Suprapubic skin (tissue), 4 donors: ENCODE measurements at regions not wholly inside any gene's neighbourhood (a gene's known extent, or its start where the extent isn't known, plus 50 kb on each side); places are given as distances from the start of the nearest gene placed in this dataset.

Experiments
- DNase-seq, 2 donors: peaks; one replicate each; pipeline ENCODE4 v3.0.0-alpha.2; 2019; ENCODE audit warnings: low spot score in 2 of 2
- H3K27ac ChIP-seq: fragments of 200-600 bp; sonication (generic); one replicate; pipeline ENCODE4 v1.5.1; 2019
- H3K27me3 ChIP-seq: fragments of 200-600 bp; sonication (generic); one replicate; pipeline ENCODE4 v1.5.1; 2019
- H3K36me3 ChIP-seq: fragments of 200-600 bp; sonication (generic); one replicate; pipeline ENCODE4 v1.5.1; 2019
- H3K4me1 ChIP-seq: fragments of 200-600 bp; sonication (generic); one replicate; pipeline ENCODE4 v1.5.1; 2019
- H3K4me3 ChIP-seq: fragments of 200-600 bp; sonication (generic); one replicate; pipeline ENCODE4 v1.5.1; 2019; ENCODE audit warnings: mild to moderate bottlenecking
- H3K9me3 ChIP-seq: fragments of 200-600 bp; sonication (generic); one replicate; pipeline ENCODE4 v1.5.1; 2019
- EP300 ChIP-seq: sonication (generic); formaldehyde crosslinking; IDR thresholded peaks from one replicate; pipeline ENCODE4 v1.6.1; 2017; ENCODE audit warnings: antibody characterized with exemption
- POLR2A ChIP-seq, 2 donors: fragments of 450-650 bp; IDR thresholded peaks; one replicate each; pipeline ENCODE4 v1.6.1; 2017; ENCODE audit warnings: antibody characterized with exemption in 2 of 2, mild to moderate bottlenecking in 2 of 2, moderate library complexity in 2 of 2
- POLR2AphosphoS5 ChIP-seq, 3 donors: sonication (generic); formaldehyde crosslinking; IDR thresholded peaks; one replicate each; pipeline ENCODE4 v1.6.1; 2017; ENCODE audit warnings: antibody characterized with exemption in 3 of 3
- WGBS: methylation state at CpG from one replicate; pipeline ENCODE4 v1.1.5; 2018; 5-methylcytosine and 5-hydroxymethylcytosine counted together
- TF ChIP-seq, protein P1 (sequence below), 2 donors: fragments of 200-600 bp in 1 of 2; fragments of 450-650 bp in 1 of 2; sonication (generic) in 1 of 2; IDR thresholded peaks; one replicate each; pipeline ENCODE4 v1.5.1; 2016 to 2019; ENCODE audit warnings: antibody characterized with exemption in 2 of 2, mild to moderate bottlenecking in 1 of 2, moderate library complexity in 1 of 2

DNA sequence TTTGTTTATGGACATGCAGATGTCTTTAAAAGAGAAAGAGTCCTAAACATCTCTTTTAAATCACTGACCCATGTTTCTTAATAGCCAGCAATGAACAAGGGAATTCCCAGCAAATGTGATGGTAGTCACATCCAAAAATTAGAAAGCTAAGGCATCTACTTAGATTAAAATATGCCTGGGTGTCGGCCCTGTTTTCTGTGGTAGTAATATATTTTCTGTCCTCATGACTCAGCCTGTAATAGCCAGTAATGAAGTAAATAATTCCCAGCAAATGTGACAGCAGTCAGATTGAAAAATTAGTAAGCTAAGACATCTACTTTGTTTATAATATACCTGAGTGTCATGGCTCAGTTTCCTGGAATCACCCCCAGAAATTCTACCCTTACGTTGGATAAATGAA is 60.6 kb upstream of the MYRIP start:
- DNase-seq: no peak
- Histone ChIP-seq H3K27me3 (no peaks in the 10 kb centered on the region), H3K27ac (no peak overlapping the region), H3K4me1 (no peaks in the 10 kb centered on the region), H3K9me3 (no peaks in the 10 kb centered on the region), H3K4me3 (no peak overlapping the region), H3K36me3 (no peaks in the 10 kb centered on the region)
- WGBS: 63% methylated on average over 2 of the region's 2 CpGs
- TF ChIP-seq, protein P1, sequence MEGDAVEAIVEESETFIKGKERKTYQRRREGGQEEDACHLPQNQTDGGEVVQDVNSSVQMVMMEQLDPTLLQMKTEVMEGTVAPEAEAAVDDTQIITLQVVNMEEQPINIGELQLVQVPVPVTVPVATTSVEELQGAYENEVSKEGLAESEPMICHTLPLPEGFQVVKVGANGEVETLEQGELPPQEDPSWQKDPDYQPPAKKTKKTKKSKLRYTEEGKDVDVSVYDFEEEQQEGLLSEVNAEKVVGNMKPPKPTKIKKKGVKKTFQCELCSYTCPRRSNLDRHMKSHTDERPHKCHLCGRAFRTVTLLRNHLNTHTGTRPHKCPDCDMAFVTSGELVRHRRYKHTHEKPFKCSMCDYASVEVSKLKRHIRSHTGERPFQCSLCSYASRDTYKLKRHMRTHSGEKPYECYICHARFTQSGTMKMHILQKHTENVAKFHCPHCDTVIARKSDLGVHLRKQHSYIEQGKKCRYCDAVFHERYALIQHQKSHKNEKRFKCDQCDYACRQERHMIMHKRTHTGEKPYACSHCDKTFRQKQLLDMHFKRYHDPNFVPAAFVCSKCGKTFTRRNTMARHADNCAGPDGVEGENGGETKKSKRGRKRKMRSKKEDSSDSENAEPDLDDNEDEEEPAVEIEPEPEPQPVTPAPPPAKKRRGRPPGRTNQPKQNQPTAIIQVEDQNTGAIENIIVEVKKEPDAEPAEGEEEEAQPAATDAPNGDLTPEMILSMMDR (IDR thresholded peaks at IDR 0.05): no peak
- TF ChIP-seq POLR2A (IDR thresholded peaks at IDR 0.05) (no peak), POLR2AphosphoS5 (IDR thresholded peaks at IDR 0.05) (no peak), EP300 (no peak)

DNA sequence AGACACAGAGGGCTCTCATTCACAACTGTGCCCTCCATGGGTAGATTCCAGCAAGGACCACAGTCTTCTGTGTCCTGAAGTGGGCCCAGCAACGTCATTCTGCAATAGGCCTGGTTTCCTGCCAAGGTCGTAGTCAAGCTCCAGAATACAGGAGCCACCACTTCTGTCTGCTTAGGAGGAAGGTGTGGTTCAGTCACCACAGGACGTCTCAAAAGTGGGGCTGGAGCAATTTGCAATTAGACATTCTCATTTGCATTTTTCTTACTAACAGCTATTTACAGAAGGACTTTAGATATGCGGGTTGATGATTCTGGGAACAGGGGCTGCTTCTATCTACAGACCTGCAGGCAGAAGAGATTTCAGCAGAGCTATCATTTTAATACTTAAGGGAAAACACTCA is 58.7 kb upstream of the MYRIP start:
- H3K27ac ChIP-seq: no peak overlapping the region
- H3K4me1 ChIP-seq: no peaks in the 10 kb centered on the region
- no peaks in the 10 kb centered on the region for H3K36me3 ChIP-seq
- H3K4me3 ChIP-seq: no peak overlapping the region
- WGBS: 54% methylated on average over 4 of the region's 4 CpGs
- H3K27me3 ChIP-seq: no peaks in the 10 kb centered on the region
- H3K9me3 ChIP-seq: no peaks in the 10 kb centered on the region
- TF ChIP-seq EP300 (no peak), POLR2AphosphoS5 (IDR thresholded peaks at IDR 0.05) (no peak), POLR2A (IDR thresholded peaks at IDR 0.05) (no peak)
- TF ChIP-seq, protein P1 (IDR thresholded peaks at IDR 0.05): no peak
- DNase-seq: no peak

DNA sequence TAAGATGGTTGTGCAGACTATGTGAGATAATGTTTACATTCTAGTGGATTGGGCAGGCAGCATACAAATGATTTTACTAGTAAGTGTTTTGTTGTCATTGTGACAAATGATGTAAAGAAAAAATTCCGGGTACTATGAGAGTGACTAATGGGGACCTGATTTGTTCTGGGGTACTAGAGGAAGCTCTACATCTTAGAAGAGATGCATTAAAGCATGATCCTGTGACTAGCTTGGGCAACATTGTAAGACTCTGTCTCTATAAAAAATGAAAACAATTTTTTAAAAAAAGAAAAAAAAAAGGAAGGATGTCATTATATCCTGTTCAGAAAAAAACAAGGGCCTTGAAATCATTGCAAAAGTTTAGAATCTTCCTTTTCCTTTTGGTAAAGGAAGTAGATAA is 58.1 kb upstream of the MYRIP start:
- Histone ChIP-seq H3K4me3 (no peak overlapping the region), H3K27ac (no peak overlapping the region), H3K36me3 (no peaks in the 10 kb centered on the region), H3K9me3 (no peaks in the 10 kb centered on the region), H3K4me1 (no peaks in the 10 kb centered on the region), H3K27me3 (no peaks in the 10 kb centered on the region)
- no peak for DNase-seq
- TF ChIP-seq EP300: no peak
- TF ChIP-seq, protein P1 (IDR thresholded peaks at IDR 0.05): no peak
- TF ChIP-seq POLR2A (IDR thresholded peaks at IDR 0.05): no peak
- 47% methylated on average over 1 of the region's 1 CpG for WGBS

DNA sequence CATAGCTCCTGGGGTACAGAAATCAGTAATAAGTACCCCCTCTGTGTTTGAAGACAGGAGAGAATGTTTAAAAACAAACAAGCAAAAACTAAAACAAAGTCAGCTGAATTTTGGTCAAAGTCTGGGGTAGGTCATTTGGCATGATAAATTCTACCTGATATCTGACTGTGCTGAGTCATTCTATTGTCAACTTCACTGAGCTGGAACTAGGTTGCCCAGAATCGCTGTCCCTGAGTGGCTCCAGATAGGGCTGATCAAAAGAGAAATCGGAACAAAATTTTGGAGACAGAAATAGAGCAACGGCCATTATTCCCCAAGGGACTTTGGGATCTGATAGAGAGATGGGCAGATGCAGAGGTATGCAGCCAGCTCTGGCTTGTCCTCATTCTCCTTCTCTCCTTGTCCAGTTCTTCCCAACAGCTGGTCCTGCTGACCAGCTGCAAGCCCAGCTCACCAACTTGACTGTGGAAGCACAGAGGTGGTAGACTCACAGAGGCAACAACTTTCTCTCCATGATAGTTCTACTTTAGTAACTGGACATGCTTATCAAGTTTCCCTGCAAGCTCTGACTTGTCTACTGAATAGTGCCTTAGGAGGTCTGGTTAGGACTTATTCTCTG is 57.3 kb upstream of the MYRIP start:
- Histone ChIP-seq H3K27ac (no peak overlapping the region), H3K36me3 (no peaks in the 10 kb centered on the region), H3K4me1 (no peaks in the 10 kb centered on the region), H3K4me3 (no peak overlapping the region), H3K9me3 (no peaks in the 10 kb centered on the region), H3K27me3 (no peaks in the 10 kb centered on the region)
- TF ChIP-seq POLR2AphosphoS5 (IDR thresholded peaks at IDR 0.05) (no peak), EP300 (no peak), POLR2A (IDR thresholded peaks at IDR 0.05) (no peak)
- TF ChIP-seq, protein P1 (IDR thresholded peaks at IDR 0.05): no peak
- 70% methylated on average over 3 of the region's 3 CpGs for WGBS
- no peak for DNase-seq

DNA sequence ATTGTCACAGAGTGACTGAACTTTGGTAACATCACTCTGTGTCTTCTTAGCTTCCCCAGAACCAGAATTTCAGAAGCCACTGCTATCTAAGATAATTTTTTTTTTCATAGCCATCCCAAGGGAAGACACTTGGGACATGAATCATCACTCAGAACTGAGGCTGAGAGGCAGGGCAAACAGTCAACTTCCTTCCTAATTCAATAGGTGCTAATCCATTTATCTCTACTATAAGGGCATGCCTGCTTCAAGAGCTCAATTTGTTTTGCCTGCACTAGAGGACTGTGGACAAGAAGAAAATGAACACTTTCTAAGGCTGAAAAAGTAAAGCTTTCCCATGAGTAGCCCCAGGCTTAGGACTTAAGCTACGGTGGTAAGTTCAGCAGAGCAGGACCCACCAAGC is 56.7 kb upstream of the MYRIP start:
- Histone ChIP-seq H3K4me1 (no peaks in the 10 kb centered on the region), H3K27me3 (no peaks in the 10 kb centered on the region), H3K4me3 (no peak overlapping the region), H3K36me3 (no peaks in the 10 kb centered on the region), H3K27ac (no peak overlapping the region), H3K9me3 (no peaks in the 10 kb centered on the region)
- TF ChIP-seq EP300: no peak
- TF ChIP-seq, protein P1 (IDR thresholded peaks at IDR 0.05): no peak
- TF ChIP-seq POLR2AphosphoS5 (IDR thresholded peaks at IDR 0.05): no peak
- no peak for TF ChIP-seq POLR2A (IDR thresholded peaks at IDR 0.05)
- DNase-seq: no peak
- 69% methylated on average over 1 of the region's 1 CpG for WGBS
